ENCODE measurements at regions not wholly inside any gene's neighbourhood (a gene's known extent, or its start where the extent isn't known, plus 50 kb on each side); places are given as distances from the start of the nearest gene placed in this dataset.

GRCh38 chr3:166296179-166296783 is 459.1 kb upstream of the BCHE start:
- TF ChIP-seq CTCF (conservative IDR thresholded peaks at IDR 0.05; ENCODE audit: low read depth, low read length), result no peak
- TF ChIP-seq EZH2 (IDR thresholded peaks at IDR 0.05; ENCODE audit: borderline replicate concordance, low read depth, low read length, poor library complexity, severe bottlenecking), result no peak

Data from A673 (cell line).